GM23248 (cell line): ENCODE measurements at regions not wholly inside any gene's neighbourhood (a gene's known extent, or its start where the extent isn't known, plus 50 kb on each side); places are given as distances from the start of the nearest gene placed in this dataset.

ENCODE experiments used
- EZH2 ChIP-seq: fragments of 200-600 bp; sonication (generic); IDR thresholded peaks from 2 replicates; pipeline ENCODE4 v1.6.1; 2018; ENCODE audit warnings: antibody characterized with exemption, mild to moderate bottlenecking; ENCODE audit not compliant: insufficient read depth, poor library complexity, severe bottlenecking
- EZH2phosphoT487 ChIP-seq: fragments of 200-600 bp; sonication (generic); IDR thresholded peaks from 2 replicates; pipeline ENCODE4 v1.6.1; 2018; ENCODE audit warnings: antibody characterized with exemption, moderate library complexity, mild to moderate bottlenecking, low read depth; ENCODE audit not compliant: insufficient read depth

- TF ChIP-seq EZH2: no peak
- TF ChIP-seq EZH2phosphoT487: no peak
Measured at GRCh38 chr5:107291866-107292265, 378.9 kb downstream of the EFNA5 start.
